D721Med (cell line): ENCODE measurements at regions not wholly inside any gene's neighbourhood (a gene's known extent, or its start where the extent isn't known, plus 50 kb on each side); places are given as distances from the start of the nearest gene placed in this dataset.

Experiments
- DNase-seq: peaks from one replicate; pipeline ENCODE4 v3.0.0; 2011; ENCODE audit warnings: low spot score; ENCODE audit not compliant: insufficient read length
- FAIRE-seq: peaks from 2 replicates; lab custom pipeline; 2011; peaks lifted over from hg19 to GRCh38; lab: Jason Lieb, UNC
- CTCF ChIP-seq: IDR thresholded peaks from 2 replicates; pipeline ENCODE4 v1.5.1; 2012; ENCODE audit warnings: mild to moderate bottlenecking, control low read depth; ENCODE audit not compliant: insufficient read depth; ENCODE audit errors: missing control alignments

- TF ChIP-seq CTCF: no peak
- FAIRE-seq: no peak
Observed at GRCh38 chr13:68948586-68948985, 1159.0 kb upstream of the ATXN8OS start.

GRCh38 chr13:68944272-68944671 is 1163.4 kb upstream of the ATXN8OS start:
- FAIRE-seq (no peak), DNase-seq (no peak)
- no peak for TF ChIP-seq CTCF

More at GRCh38 chr13:68948586-68948985, 1159.0 kb upstream of the ATXN8OS start:
- DNase-seq: no peak

- TF ChIP-seq CTCF: no peak
- DNase-seq (no peak), FAIRE-seq (no peak)
Observed at GRCh38 chr13:68940049-68940448, 1167.6 kb upstream of the ATXN8OS start.

- DNase-seq: no peak
- no peak for TF ChIP-seq CTCF
- FAIRE-seq: no peak
Observed at GRCh38 chr13:68938639-68939038, 1169.0 kb upstream of the ATXN8OS start.

GRCh38 chr13:68929075-68929745 is 1178.4 kb upstream of the ATXN8OS start:
- no peak for FAIRE-seq
- no peak for DNase-seq
- TF ChIP-seq CTCF: no peak

GRCh38 chr13:68927387-68928026 is 1180.1 kb upstream of the ATXN8OS start:
- FAIRE-seq (peak; percentile 77), DNase-seq (no peak)
- TF ChIP-seq CTCF: peak; percentile 87

- no peak for FAIRE-seq
- no peak for TF ChIP-seq CTCF
- no peak for DNase-seq
Observed at GRCh38 chr13:68923995-68924394, 1183.6 kb upstream of the ATXN8OS start.
